ENCODE measurements at regions not wholly inside any gene's neighbourhood (a gene's known extent, or its start where the extent isn't known, plus 50 kb on each side); places are given as distances from the start of the nearest gene placed in this dataset.
"Not testable (repeated sequence)": the region's sequence is repeated elsewhere in the genome, so short reads cannot be mapped to it uniquely, and the experiment has no call there.

DNA sequence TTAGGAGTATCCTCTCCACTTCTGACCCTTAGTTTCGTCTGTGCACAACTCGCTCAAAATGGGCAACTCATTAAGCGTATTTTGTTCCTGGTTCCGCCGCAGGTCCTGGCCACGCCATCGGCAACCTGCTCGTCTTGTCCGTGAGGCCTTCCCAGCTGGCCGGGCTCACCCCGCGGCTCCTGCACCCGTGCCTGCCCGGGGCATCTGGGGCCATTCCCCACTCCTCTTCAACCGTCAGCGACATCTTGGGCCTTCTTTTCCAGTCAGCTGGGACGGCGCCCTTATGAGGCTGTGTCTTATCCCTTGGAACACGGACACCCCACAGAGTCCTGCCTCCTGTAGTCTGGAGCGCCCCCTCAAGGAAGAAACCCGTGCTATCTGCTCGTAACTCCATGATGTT, 271.9 kb upstream of the NRSN1 start:
- not testable (repeated sequence) for DNase-seq

DNA sequence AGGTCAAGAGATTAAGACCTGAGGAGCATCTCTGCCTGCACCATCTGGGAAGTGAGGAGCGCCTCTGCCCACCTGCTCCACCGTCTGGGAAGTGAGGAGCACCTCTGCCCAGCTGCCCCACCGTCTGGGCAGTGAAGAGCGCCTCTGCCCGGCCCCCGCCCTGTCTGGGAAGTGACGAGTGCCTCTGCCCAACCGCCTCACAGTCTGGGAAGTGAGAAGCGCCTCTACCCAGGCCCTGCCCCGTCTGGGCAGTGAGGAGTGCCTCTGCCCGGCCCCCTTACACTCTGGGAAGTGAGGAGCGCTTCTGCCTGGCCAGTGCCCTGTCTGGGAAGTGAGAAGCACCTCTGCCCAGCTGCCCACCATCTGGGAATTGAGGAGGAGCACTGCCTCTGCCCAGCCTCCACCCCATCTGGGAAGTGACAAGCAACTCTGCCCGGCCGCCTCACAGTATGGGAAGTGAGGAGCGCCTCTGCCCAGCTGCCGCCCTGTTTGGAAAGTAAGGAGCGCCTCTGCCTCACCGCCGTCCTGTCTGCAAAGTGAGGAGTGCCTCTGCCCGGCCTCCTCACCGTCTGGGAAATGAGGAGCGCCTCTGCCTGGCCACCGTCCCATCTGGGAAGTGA, 270.4 kb upstream of the NRSN1 start:
- DNase-seq = no peak

DNA sequence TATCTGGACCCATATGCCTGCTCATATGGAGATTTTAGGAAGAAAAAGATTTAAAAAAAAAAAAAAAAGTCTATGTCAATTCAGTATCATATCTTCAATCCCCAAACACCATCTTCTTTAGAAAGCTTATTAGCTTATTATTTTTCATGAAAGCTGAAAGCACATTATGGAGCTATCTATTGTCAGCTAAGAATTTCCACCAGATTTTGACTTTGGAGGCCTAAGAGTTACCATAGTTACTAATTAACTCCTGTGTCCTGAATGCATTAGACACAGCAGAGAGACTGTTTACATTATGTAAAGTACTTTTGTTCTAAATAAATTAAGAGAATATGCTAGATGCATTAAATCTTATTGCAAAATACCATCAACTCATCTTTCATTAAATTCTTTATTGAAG, 255.5 kb upstream of the NRSN1 start:
- no peak for DNase-seq

DNA sequence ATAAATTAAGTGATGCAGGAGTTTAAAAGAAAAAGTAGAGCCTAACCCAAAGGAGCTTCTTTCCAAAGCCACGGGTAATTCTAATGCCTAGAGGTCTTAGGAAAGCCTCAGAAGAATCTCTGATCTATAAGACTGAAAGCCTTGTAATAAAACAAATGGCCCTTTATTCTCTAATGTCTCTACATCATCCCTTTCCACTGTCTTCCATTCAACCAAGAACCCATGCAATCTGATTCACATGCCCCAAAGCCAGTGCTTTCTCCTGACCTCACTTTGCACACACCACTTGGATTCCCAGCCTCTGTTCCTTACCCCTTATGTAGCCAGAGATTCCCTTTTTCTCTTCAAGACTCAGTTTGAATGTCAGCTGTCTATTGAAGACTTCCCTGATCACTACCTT, 252.9 kb upstream of the NRSN1 start:
- no peak for DNase-seq

DNA sequence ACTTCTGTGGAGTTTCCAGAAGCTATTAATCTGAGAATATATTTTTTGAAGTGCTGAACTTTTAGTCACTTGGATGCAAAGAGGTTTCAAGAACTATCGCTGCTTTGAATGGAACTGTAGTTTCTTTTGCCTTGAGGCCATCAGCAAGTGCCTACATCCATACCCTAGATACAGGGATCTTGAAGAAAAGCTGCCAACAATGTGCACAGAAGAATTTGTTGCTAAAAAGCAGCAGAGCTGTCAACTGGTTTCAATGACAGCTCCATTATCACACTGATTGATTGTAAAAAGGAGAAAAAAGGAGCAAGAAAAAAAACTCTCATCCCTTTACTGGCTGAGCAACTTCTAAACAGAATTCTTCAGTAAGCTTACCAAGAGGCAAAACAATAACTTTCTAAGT, 251.0 kb upstream of the NRSN1 start:
- DNase-seq = no peak

DNA sequence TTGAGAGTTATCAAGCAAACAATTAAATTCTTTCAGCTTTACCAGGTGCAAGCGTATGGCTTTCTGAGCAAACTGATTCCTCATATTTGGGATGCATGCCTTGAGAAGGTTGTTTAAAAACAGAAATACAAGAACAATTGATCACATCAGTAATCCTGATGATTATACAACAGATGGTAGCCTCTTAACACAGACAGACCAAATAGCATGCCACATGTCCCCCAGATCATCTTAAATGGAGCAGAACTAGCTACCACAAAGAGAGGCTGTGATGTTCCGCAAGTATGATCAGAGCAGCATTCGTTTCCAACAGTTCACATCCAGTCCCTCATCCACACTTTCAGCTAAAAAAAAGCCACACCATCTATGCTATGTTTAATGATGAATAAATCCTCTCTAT, 246.2 kb upstream of the NRSN1 start:
- DNase-seq = peak; percentile 51

DNA sequence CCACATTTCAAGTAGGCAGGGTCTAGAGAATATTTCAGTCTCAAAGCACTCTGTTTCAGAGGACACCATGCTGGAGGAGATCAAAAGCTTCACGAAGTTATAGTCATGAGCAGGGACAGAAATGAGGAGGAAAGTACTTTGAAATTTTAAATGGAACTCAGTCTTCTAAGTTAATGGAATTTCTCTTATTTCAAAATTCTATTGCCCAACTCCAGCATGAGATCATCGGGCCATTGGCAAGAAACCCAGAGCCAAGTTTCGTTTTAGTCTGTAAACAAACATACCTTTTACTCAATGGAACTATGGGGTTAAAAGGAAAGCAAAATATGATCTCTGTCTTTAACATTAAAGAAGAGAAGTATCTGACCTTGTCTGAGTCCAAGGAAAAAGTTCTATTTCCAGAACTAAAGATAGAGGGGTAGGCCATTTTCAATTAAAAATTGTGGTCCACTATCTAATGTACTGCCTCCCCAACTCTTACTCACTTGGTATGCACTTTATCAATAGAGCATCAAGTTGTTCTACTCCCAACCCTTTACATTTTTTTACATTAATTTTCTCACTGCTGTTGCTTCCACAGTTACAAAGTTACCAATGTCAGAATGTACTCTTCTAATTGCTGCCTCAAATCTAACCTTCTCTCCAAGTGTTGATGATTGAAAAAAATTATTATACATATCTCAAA, 235.3 kb upstream of the NRSN1 start:
- DNase-seq = no peak

DNA sequence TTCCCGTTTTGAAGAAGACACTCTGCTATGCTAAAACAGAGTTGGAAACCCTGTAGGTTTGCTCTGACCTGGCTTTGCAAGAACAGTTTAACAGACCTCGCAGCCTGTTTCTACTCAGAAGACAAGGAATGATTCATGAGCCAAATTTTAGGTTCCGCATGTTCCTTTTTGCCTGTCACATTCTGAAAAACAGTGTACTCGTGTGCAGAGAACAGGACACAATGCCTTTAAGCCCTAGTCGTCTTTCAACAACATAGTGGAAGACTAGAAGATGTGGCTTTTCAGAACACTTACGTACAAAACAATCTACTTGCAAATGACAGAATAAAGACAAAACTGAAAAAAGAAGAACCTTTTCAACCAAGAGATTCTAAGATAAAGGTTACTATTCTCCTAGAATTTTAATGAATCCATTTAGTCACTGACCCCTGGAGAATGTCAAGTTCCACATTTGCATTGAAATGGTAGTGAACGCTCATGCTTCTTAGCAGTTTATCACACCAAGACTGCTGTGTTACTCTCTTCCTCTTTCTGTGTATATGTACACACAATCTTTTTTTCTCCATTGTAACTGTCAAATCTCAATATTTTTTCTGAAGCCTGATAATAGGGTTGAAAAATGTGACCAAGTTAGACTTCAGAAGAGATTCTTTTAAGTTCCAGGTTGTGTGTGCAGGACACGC, 220.7 kb upstream of the NRSN1 start:
- no peak for DNase-seq

DNA sequence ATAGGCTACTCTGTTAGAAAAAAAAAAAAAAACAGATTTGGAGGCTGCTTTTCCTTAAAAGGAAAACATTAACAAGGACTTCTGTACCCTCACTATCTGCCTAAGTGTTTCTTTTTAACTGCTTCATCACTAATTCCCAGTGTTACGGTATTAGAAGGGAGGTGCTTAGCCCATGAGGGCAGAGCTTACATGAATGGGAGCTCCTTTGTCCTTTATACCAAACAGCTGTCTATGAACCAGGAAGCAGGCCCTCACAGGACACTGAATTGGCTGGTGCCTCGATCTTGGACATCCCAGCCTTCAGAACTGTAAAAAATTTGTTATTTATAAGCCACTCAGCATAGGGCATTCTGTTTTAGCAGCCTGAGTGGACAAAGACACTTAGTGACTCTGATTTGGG, 215.6 kb upstream of the NRSN1 start:
- no peak for DNase-seq

DNA sequence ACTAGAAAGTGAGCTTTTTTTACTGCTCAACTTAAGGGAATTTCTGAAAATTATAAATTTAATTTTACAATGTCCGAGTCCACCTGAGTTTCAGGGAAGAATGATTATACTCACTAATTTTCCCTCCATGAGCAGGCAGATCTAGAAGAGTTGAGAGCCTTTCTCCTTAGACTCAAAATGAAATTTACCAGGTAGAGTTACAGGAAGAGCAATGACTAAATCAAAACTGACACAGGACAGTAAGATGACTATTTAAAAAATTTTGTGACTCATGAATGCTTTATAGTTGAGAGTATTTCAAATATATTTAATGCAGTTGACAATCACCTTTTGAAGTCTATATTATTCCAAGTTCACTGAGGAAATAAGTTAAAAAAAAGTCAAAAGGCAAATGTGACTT, 198.1 kb upstream of the NRSN1 start:
- DNase-seq = no peak

DNA sequence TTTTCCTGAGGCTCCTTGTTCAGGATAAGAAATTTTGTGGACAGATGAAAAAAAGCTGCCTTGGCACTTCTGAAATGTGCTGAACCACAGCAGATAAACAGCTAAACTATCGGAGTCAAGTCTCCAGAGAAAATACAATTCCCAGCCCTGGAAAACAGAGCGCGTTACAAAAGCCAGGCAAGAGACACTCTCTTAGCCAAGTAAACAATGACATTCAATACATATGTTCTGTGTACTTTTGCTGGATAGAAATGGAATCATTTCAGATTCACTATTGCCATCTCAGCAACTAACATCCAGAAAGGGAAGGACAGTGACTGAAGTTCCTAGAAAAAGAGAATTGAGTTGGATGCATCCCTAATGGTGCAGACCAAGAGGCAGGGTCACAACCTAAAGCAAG, 196.8 kb upstream of the NRSN1 start:
- no peak for DNase-seq

DNA sequence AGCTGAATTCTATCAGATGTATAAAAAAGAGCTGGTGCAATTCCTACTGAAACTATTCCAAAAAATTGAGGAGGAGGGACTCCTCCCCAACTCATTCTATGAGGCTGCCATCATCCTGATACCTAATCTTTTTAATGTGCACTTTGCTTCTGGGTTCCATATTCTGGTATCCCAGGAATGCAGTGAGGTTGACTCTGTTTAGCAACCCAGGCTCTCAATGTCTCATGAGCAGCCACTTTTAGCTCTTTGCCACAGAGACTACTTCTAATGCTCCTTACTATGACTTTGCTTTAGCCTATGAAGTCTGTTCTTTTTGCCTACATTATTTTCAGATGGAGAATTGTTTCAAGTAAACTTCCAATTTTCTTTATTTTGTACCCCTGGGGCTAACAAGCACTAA, 185.5 kb upstream of the NRSN1 start:
- no peak for DNase-seq

DNA sequence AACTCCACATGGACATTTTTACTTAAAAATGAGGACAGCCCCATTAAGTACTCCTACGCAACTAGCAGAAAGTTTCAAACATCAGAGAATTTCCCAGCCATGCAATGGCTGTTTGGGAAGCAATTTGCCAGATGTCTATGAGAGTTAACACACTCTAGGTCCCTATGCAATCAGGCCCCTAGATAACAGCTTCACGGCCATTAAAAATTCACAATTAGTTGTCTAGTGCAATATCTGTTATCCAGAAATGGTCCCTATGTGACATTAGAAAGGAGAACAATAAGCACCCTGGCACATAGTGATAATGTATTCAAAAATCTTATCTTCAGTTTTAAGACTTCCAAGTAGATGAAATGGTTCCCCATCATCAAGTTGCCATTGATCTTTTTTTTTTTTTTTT, 174.3 kb upstream of the NRSN1 start:
- no peak for DNase-seq

DNA sequence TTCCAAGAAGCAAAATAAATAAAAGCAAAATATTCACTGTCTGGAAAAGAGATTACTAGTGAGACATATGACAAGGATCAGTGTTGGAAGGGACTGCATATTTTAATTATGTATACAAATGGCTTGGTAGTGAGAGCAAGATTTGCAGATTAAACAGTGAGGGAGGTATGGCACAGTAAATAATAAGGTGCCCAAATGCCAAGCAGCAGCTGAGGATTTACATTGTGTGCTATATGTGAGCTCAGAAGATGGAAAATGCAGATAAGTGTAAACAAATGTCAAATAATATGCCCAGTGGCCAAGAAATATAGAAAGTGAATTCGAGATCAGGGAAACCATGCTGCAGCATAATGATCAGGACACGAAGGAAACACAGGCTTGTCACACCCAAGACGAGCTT, 173.8 kb upstream of the NRSN1 start:
- DNase-seq = no peak

DNA sequence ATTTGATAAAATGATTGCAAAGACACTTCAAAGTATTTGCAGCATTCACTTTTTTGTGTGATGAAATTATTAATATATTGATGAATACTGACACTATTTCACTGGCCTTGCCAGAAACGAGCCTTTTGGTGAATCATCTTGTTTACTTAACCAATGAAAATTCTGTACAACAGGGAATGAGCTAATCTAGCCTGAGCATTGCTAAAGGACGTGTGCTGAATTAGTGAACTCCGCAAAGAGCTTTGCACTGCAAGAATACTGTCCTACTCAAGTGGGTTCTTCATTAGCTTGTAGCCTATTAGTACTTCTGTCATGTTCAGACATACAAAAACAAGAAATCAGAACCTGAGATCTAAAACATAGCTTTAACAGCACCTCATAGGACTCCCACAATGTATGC, 172.0 kb upstream of the NRSN1 start:
- DNase-seq = no peak

DNA sequence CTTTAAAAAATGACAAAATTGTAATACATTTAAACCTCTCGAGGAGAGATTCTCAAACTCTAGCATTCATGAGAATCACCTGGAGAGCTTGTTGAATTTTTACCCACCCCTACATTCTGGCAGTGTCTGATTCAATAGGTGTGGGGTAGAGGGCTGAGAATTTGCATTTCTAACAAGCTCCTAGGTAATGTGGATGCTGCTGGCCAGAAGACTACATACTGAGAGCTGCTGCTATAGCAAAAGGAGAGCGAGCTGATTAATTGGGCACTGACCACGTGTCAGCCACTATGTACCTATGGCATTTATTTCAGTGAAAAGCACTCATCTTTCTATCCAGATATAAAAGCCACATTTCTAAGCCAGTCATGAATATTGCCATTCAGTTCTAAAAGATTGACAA, 169.0 kb upstream of the NRSN1 start:
- DNase-seq = no peak

DNA sequence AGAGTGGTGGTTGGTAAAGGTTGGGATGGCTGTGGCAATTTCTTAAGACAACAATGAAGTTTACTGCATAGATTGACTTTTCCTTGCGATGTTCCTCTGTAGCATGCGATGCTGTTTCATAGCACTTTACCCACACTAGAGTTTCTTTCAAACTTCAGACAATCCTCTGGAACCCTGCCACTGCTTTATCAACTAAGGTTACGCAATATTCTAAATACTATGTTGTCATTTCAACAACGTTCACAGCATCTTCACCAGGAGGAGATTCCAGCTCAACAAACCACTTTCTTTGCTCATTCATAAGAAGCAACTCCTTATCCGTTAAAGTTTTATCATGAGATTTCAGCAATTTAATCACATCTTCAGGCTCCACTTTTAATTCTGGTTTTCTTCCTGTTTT, 161.2 kb upstream of the NRSN1 start:
- DNase-seq = no peak

DNA sequence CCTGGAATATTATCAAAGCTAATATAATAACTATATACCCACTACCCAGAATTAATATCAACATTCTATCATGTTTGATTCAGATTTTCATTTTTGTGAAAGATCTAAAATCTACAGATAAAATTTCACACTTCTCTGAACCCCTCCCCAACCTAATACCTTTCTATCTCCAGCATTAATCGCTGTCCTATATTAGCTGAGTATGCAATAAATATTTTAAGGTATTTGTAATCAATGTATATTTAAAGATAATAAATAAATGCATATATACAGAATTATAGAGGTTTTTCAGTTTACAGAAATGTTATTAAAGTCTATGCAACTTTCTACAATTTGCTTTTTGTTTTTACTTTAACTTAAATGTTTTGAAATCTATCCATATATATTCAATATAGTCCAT, 156.7 kb upstream of the NRSN1 start:
- no peak for DNase-seq

DNA sequence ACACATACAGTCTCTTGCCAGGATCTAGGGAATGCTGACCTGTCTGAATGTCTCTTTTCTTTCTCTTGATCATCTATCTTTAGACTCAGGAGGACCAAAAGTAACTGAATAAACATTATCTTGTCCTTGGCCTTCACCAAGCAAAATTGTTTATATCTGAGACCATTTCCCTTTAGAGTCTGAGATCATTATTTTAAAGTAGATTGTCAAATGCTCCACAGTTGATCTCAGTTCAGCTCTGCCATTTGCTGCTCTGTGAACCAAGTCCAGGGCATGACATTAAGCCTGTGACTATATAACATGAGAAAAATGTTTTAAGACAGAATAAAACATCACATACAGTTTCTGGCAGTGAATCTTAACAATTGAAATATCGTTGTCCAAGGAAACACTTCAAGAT, 148.3 kb upstream of the NRSN1 start:
- DNase-seq = no peak

DNA sequence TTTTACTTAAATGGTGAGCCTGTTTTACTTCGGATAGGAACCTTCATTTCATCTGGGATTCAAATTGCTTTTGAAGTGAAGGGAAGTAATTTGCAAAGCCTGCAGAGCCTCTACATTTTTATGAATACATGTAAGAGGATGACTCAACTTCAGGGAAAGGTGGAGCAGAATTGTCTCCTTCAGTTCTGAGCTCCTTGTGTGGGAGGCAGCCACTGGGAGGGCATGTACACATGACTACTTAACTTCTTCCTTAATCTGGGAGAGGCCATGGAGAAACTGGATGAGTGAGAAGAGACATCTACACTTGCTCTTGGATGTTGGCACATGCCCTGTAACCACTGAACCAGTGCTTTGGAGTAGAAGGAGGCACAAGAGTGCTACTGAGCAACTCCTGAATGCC, 145.1 kb upstream of the NRSN1 start:
- no peak for DNase-seq

DNA sequence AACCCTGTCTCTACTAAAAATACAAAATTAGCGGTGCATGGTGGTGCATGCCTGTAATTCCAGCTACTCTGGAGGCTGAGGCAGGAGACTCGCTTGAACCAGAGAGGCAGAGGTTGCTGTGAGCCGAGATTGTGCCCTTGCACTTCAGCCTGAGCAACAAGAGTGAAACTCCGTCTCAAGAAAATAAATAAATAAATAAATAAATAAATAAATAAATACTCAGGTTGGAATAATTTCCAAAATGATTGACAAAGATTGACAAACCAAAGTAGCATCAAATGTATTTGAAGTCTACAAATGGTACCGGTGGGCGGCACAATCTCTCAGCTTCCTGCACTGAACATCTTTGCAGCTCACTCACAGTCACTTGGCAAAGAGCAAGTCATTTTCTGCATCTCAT, 144.1 kb upstream of the NRSN1 start:
- DNase-seq = no peak

DNA sequence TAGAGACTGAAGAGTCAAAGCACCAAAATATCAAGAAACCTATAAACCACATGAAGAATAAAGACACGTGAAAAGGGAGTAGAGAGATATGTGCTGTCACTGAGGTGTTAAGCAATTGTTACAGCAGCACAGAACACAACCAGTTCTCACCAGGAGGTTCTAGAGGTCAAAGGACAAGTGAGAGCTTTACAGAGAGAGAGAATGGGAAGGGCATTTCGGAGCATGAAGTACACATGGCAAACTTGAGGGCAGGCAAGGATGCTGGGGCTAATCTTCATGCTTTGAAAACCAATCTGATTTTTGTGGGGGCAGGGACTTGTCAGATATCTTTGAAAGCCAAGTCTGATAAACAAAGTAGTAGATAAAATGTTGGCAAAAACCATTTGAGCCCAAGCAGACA, 142.3 kb upstream of the NRSN1 start:
- no peak for DNase-seq

DNA sequence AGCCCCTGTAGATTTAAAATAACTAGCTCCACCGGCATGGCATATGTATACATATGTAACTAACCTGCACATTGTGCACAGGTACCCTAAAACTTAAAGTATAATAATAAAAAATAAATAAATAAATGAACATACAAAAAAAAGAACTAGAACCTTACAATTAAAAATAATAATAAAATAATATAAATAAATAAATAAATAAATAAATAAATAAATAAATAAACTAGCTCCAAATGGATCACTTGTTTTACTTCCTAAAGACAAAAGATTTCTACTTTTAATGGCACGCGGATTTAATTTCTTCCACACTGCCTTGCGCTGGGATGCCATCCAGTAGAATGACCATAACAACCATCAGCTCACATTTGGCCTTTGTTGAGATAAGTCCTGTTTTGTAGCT, 141.0 kb upstream of the NRSN1 start:
- no peak for DNase-seq

DNA sequence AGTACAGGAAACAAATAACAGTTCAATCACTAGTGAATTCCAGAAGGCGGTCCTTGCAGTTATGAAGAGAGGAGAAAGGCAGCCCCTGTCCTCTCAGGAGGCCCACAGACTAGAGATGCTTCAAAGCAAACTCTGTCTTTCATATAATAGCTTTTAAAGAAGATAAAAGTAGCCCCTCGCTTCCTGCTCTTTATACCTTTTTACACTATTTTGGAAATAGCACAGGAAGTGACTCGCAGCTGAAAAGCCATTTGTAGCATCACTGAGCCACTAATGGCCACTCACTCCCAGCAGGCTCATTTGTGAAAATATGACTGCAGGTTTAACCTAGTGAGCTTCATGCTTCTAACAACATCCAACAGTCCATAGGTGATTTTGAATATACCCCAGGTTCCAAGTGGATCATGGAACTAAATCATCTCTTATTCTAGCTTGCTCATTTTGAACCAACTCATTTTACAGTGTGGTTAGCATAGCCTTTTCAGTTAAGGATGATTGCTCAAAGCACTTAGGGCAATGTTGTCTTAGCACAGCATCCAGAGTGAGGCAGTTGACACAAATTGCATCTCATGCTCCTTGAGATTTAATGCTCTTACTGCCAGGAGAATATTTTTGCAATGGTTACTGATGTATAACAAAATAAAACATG, 136.0 kb upstream of the NRSN1 start:
- no peak for DNase-seq

All from NCI-H524 treated with DMSO at 0.1 percent for 48 hours (cell line).